Neural progenitor cell (in vitro differentiated cells): ENCODE measurements at regions not wholly inside any gene's neighbourhood (a gene's known extent, or its start where the extent isn't known, plus 50 kb on each side); places are given as distances from the start of the nearest gene placed in this dataset.
A peak's percentile ranks its signal among the peaks of the same experiment; 100 is the strongest.

Source experiments
- DNase-seq: peaks from one replicate; pipeline ENCODE4 v3.0.0-alpha.2; 2016; ENCODE audit warnings: low spot score
- H2AFZ ChIP-seq: fragments of 200-600 bp; sonication (generic); replicated peaks from 2 replicates; pipeline ENCODE4 v1.6.1; 2016; ENCODE audit warnings: antibody characterized with exemption
- H3F3A ChIP-seq: fragments of 200-600 bp; sonication (generic); 2 replicates; pipeline ENCODE4 v1.6.1; 2016; ENCODE audit warnings: antibody characterized with exemption, low read depth
- H3K27ac ChIP-seq: fragments of 200-600 bp; sonication (generic); 2 replicates; pipeline ENCODE4 v1.5.1; 2016; ENCODE audit warnings: mild to moderate bottlenecking
- H3K27me3 ChIP-seq: fragments of 200-600 bp; sonication (generic); 2 replicates; pipeline ENCODE4 v1.6.1; 2016; ENCODE audit warnings: mild to moderate bottlenecking, moderate library complexity
- H3K36me3 ChIP-seq: fragments of 200-600 bp; sonication (generic); 2 replicates; pipeline ENCODE4 v1.5.1; 2016
- H3K4me1 ChIP-seq: fragments of 200-600 bp; sonication (generic); 2 replicates; pipeline ENCODE4 v1.6.1; 2016; ENCODE audit warnings: mixed run types
- H3K4me2 ChIP-seq: fragments of 200-600 bp; sonication (generic); 2 replicates; pipeline ENCODE4 v1.6.1; 2016
- H3K4me3 ChIP-seq: fragments of 200-600 bp; sonication (generic); 2 replicates; pipeline ENCODE4 v1.5.1; 2016
- H3K79me2 ChIP-seq: fragments of 200-600 bp; sonication (generic); 2 replicates; pipeline ENCODE4 v1.6.1; 2016; ENCODE audit warnings: low read depth
- H3K9ac ChIP-seq: fragments of 200-600 bp; sonication (generic); 2 replicates; pipeline ENCODE4 v1.6.1; 2016
- H3K9me3 ChIP-seq: fragments of 200-600 bp; sonication (generic); 2 replicates; pipeline ENCODE4 v1.5.1; 2016; ENCODE audit warnings: low read depth
- H4K20me1 ChIP-seq: fragments of 200-600 bp; sonication (generic); 2 replicates; pipeline ENCODE4 v1.6.1; 2016; ENCODE audit warnings: low read depth
- H3K27ac Mint-ChIP-seq: 3 replicates; pipeline ENCODE4 v1.8.0; 2021; ENCODE audit warnings: mixed read lengths
- H3K27me3 Mint-ChIP-seq: 2 replicates; pipeline ENCODE4 v1.8.0; 2022; ENCODE audit warnings: low read depth, mild to moderate bottlenecking, inconsistent platforms, moderate library complexity, mixed read lengths; ENCODE audit not compliant: insufficient read depth
- H3K36me3 Mint-ChIP-seq: 3 replicates; pipeline ENCODE4 v1.8.0; 2021; ENCODE audit warnings: mixed read lengths
- H3K4me1 Mint-ChIP-seq: 3 replicates; pipeline ENCODE4 v1.8.0; 2021; ENCODE audit warnings: mixed read lengths
- H3K4me3 Mint-ChIP-seq: 3 replicates; pipeline ENCODE4 v1.8.0; 2021; ENCODE audit warnings: mild to moderate bottlenecking, moderate library complexity, mixed read lengths
- H3K9me3 Mint-ChIP-seq: 3 replicates; pipeline ENCODE4 v1.8.0; 2020; ENCODE audit warnings: mixed read lengths
- EZH2 ChIP-seq: fragments of 200-600 bp; sonication (generic); IDR thresholded peaks from 2 replicates; pipeline ENCODE4 v1.6.1; 2017; ENCODE audit warnings: antibody characterized with exemption, mild to moderate bottlenecking, moderate library complexity
- EZH2phosphoT487 ChIP-seq: fragments of 200-600 bp; sonication (generic); IDR thresholded peaks from 2 replicates; pipeline ENCODE4 v1.6.1; 2017; ENCODE audit warnings: antibody characterized with exemption
- TF ChIP-seq, protein P1 (sequence below): fragments of 200-600 bp; sonication (generic); IDR thresholded peaks from 2 replicates; pipeline ENCODE4 v1.5.1; 2017; ENCODE audit warnings: antibody characterized with exemption, mild to moderate bottlenecking

- peaks cover 8% of the 10 kb centered on the region for H3K4me1 ChIP-seq
- no peaks in the 10 kb centered on the region for H3K9me3 ChIP-seq
- peaks cover 5% of the 10 kb centered on the region for H3K27me3 ChIP-seq
- Mint-ChIP-seq H3K4me1 (peaks cover 11% of the 10 kb centered on the region), H3K36me3 (no peaks in the 10 kb centered on the region), H3K4me3 (no peak overlapping the region), H3K27me3 (peaks cover 18% of the 10 kb centered on the region), H3K27ac (no peak overlapping the region), H3K9me3 (peaks cover 2% of the 10 kb centered on the region)
- no peak overlapping the region for H3K27ac ChIP-seq
- TF ChIP-seq EZH2phosphoT487 (no peak), EZH2 (no peak)
- TF ChIP-seq, protein P1, sequence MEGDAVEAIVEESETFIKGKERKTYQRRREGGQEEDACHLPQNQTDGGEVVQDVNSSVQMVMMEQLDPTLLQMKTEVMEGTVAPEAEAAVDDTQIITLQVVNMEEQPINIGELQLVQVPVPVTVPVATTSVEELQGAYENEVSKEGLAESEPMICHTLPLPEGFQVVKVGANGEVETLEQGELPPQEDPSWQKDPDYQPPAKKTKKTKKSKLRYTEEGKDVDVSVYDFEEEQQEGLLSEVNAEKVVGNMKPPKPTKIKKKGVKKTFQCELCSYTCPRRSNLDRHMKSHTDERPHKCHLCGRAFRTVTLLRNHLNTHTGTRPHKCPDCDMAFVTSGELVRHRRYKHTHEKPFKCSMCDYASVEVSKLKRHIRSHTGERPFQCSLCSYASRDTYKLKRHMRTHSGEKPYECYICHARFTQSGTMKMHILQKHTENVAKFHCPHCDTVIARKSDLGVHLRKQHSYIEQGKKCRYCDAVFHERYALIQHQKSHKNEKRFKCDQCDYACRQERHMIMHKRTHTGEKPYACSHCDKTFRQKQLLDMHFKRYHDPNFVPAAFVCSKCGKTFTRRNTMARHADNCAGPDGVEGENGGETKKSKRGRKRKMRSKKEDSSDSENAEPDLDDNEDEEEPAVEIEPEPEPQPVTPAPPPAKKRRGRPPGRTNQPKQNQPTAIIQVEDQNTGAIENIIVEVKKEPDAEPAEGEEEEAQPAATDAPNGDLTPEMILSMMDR: no peak
- peak; percentile 32 for DNase-seq
- no peaks in the 10 kb centered on the region for H3K36me3 ChIP-seq
- no peaks in the 10 kb centered on the region for H4K20me1 ChIP-seq
- no peak overlapping the region for H3K4me2 ChIP-seq
- peak overlapping the region; percentile 9 for H2AFZ ChIP-seq
- no peak overlapping the region for H3K9ac ChIP-seq
- peaks cover 3% of the 10 kb centered on the region for H3F3A ChIP-seq
- no peaks in the 10 kb centered on the region for H3K79me2 ChIP-seq
- no peak overlapping the region for H3K4me3 ChIP-seq
Measured at GRCh38 chr4:8747467-8748235, 124.0 kb downstream of the HMX1 start.

- no peaks in the 10 kb centered on the region for H3K36me3 Mint-ChIP-seq
- no peak overlapping the region for H3K27ac ChIP-seq
- H3K4me1 ChIP-seq: peaks cover 8% of the 10 kb centered on the region
- H3K79me2 ChIP-seq: no peaks in the 10 kb centered on the region
- H3K27me3 Mint-ChIP-seq: peaks cover 18% of the 10 kb centered on the region
- H3K4me3 Mint-ChIP-seq: peak overlapping the region; percentile 8
- no peak overlapping the region for H2AFZ ChIP-seq
- H3K9me3 Mint-ChIP-seq: peaks cover 2% of the 10 kb centered on the region
- H3K9me3 ChIP-seq: no peaks in the 10 kb centered on the region
- peaks cover 3% of the 10 kb centered on the region for H3F3A ChIP-seq
- H3K9ac ChIP-seq: no peak overlapping the region
- no peak overlapping the region for H3K4me3 ChIP-seq
- H3K36me3 ChIP-seq: no peaks in the 10 kb centered on the region
- H3K27ac Mint-ChIP-seq: no peak overlapping the region
- H4K20me1 ChIP-seq: no peaks in the 10 kb centered on the region
- H3K27me3 ChIP-seq: no peaks in the 10 kb centered on the region
- H3K4me2 ChIP-seq: no peak overlapping the region
- TF ChIP-seq, protein P1: no peak
- no peak for TF ChIP-seq EZH2phosphoT487
- TF ChIP-seq EZH2: no peak
- DNase-seq: no peak
- H3K4me1 Mint-ChIP-seq: peaks cover 11% of the 10 kb centered on the region
Measured at GRCh38 chr4:8746523-8747466, 124.8 kb downstream of the HMX1 start.

GRCh38 chr4:8745826-8746225 is 125.8 kb downstream of the HMX1 start:
- Histone ChIP-seq H3K4me3 (no peak overlapping the region), H2AFZ (no peak overlapping the region), H3K27ac (no peak overlapping the region), H3K4me2 (no peak overlapping the region), H3K9ac (no peak overlapping the region), H3K36me3 (no peaks in the 10 kb centered on the region), H3K79me2 (no peaks in the 10 kb centered on the region), H3F3A (peaks cover 3% of the 10 kb centered on the region), H3K9me3 (no peaks in the 10 kb centered on the region), H3K4me1 (peaks cover 14% of the 10 kb centered on the region), H4K20me1 (no peaks in the 10 kb centered on the region), H3K27me3 (no peaks in the 10 kb centered on the region)
- DNase-seq: no peak
- Mint-ChIP-seq H3K9me3 (peaks cover 2% of the 10 kb centered on the region), H3K4me1 (peaks cover 16% of the 10 kb centered on the region), H3K27ac (no peak overlapping the region), H3K4me3 (no peak overlapping the region), H3K27me3 (peaks cover 20% of the 10 kb centered on the region), H3K36me3 (no peaks in the 10 kb centered on the region)
- TF ChIP-seq EZH2 (no peak), EZH2phosphoT487 (no peak)
- TF ChIP-seq, protein P1: no peak
